ENCODE measurements at regions not wholly inside any gene's neighbourhood (a gene's known extent, or its start where the extent isn't known, plus 50 kb on each side); places are given as distances from the start of the nearest gene placed in this dataset.

GRCh38 chr16:86446279-86446678, 64.0 kb upstream of the FOXF1 start:
- RAD21 ChIA-PET (ENCODE audit: unreplicated experiment) = no interaction called here
- H3K27me3 ChIP-seq (replicated peaks in 1 of 2; ENCODE audit: control insufficient read depth in 2 of 2, insufficient read depth in 2 of 2, low read length in 1 of 2) = peaks cover 6 to 7% of the 10 kb centered on the region in 2 experiments; a peak in 3 of 4 replicates
- CTCF ChIA-PET = no interaction called here
- TF ChIP-seq MEF2B (IDR thresholded peaks at IDR 0.05; ENCODE audit: partially characterized antibody, poor library complexity, severe bottlenecking) = no peak
- TF ChIP-seq CEBPB (IDR thresholded peaks at IDR 0.05; ENCODE audit: borderline replicate concordance in 1 of 2, low read depth in 2 of 2, low read length in 2 of 2) = no peak
- TF ChIP-seq BRCA1 (IDR thresholded peaks at IDR 0.05; ENCODE audit: low read depth, low read length) = no peak
- TF ChIP-seq EGR1 (IDR thresholded peaks at IDR 0.05; ENCODE audit: borderline replicate concordance in 1 of 2, low read depth in 2 of 2, low read length in 2 of 2) = no peak
- TF ChIP-seq ETV6 (conservative IDR thresholded peaks at IDR 0.05 in 1 of 2, IDR thresholded peaks at IDR 0.05 in 1 of 2; ENCODE audit: borderline replicate concordance in 1 of 2, low read depth in 1 of 2) = no peak
- no peak for TF ChIP-seq RCOR1 (conservative IDR thresholded peaks at IDR 0.05; ENCODE audit: low read depth, low read length)
- TF ChIP-seq ATF3 (IDR thresholded peaks at IDR 0.05; ENCODE audit: borderline replicate concordance, extremely low read depth, low read depth, low read length) = no peak
- no peak for TF ChIP-seq HDGF (IDR thresholded peaks at IDR 0.05)
- no peak for TF ChIP-seq IRF4 (IDR thresholded peaks at IDR 0.05; ENCODE audit: low read depth, low read length)
- no peak for TF ChIP-seq TAF1 (IDR thresholded peaks at IDR 0.05; ENCODE audit: borderline replicate concordance, low read depth, low read length)
- SMC1A ChIA-PET (ENCODE audit: uncharacterized antibody, unreplicated experiment) = no interaction called here
- H2AFZ ChIP-seq (ENCODE audit: control insufficient read depth, low read depth, low read length) = no peak overlapping the region
- no peak for FAIRE-seq
- no peak for ATAC-seq
- H3K4me2 ChIP-seq (ENCODE audit: control insufficient read depth, insufficient read depth) = no peak overlapping the region
- WGBS (ENCODE audit: insufficient coverage, insufficient replicate concordance, low lambda C conversion rate, missing lambda C conversion rate) = 10% methylated on average over 7 of the region's 7 CpGs
- no TSS peak for BruUV-seq (replicated peaks)
- POLR2A ChIA-PET = no interaction called here
- H3K9ac ChIP-seq (ENCODE audit: control insufficient read depth, insufficient read depth, low read length) = no peak overlapping the region
- no peaks in the 10 kb centered on the region for H4K20me1 ChIP-seq (ENCODE audit: control insufficient read depth, insufficient read depth)
- no peaks in the 10 kb centered on the region for H3K4me1 ChIP-seq (ENCODE audit: control insufficient read depth, insufficient read depth, low read length)
- no peak overlapping the region for H3K27ac ChIP-seq (ENCODE audit: control insufficient read depth, insufficient read depth)
- in situ Hi-C loops (cut with MboI) = no loop called here
- no peaks in the 10 kb centered on the region for H3K79me2 ChIP-seq (ENCODE audit: control insufficient read depth, insufficient read depth, low read length)
- no peaks in the 10 kb centered on the region for H3K9me3 ChIP-seq (replicated peaks; ENCODE audit: control insufficient read depth, insufficient read depth, low read length)
- DNase-seq (ENCODE audit: low read depth, low spot score) = no peak
- H3K4me3 ChIP-seq = no peak overlapping the region
- H3K36me3 ChIP-seq (ENCODE audit: control insufficient read depth in 2 of 2, insufficient read depth in 2 of 2, low read length in 1 of 2) = no peaks in the 10 kb centered on the region
- intact Hi-C loops (cut with micrococcal nuclease; ENCODE audit: unreplicated experiment) = no loop called here

Data from GM12878 (cell line).